Mammary epithelial cell (primary cell): ENCODE measurements at regions not wholly inside any gene's neighbourhood (a gene's known extent, or its start where the extent isn't known, plus 50 kb on each side); places are given as distances from the start of the nearest gene placed in this dataset.

Source experiments
- CTCF ChIP-seq, 2 donors: IDR thresholded peaks in 1 of 2; conservative IDR thresholded peaks in 1 of 2; 2 replicates each; pipeline ENCODE4 v1.5.1; 2011 to 2012; ENCODE audit warnings: inconsistent platforms in 2 of 2, low read length in 2 of 2, mild to moderate bottlenecking in 2 of 2, control low read depth in 1 of 2, low read depth in 1 of 2; ENCODE audit not compliant: insufficient read depth in 1 of 2; ENCODE audit errors: extremely low read depth in 1 of 2
- EZH2 ChIP-seq: IDR thresholded peaks from 2 replicates; pipeline ENCODE4 v1.6.1; 2012; ENCODE audit warnings: low read length, inconsistent platforms, borderline replicate concordance

GRCh38 chr6:113078791-113079190 is 731.7 kb downstream of the RFPL4B start:
- TF ChIP-seq EZH2 (no peak), CTCF (conservative IDR thresholded peaks at IDR 0.05 in 1 of 2, IDR thresholded peaks at IDR 0.05 in 1 of 2; ENCODE audit: extremely low read depth in 1 of 2, insufficient read depth in 1 of 2, low read depth in 1 of 2, low read length in 2 of 2) (no peak)
